Hepatocyte (in vitro differentiated cells): ENCODE measurements at regions not wholly inside any gene's neighbourhood (a gene's known extent, or its start where the extent isn't known, plus 50 kb on each side); places are given as distances from the start of the nearest gene placed in this dataset.

Experiments
- DNase-seq: peaks from one replicate; pipeline ENCODE4 v3.0.0-alpha.2; 2016; ENCODE audit warnings: low spot score
- H2AFZ ChIP-seq: fragments of 200-600 bp; sonication (generic); 2 replicates; pipeline ENCODE4 v1.6.0; 2016; ENCODE audit warnings: antibody characterized with exemption, mild to moderate bottlenecking
- H3K27ac ChIP-seq: fragments of 200-600 bp; sonication (generic); 2 replicates; pipeline ENCODE4 v1.5.1; 2016; ENCODE audit warnings: mild to moderate bottlenecking
- H3K27me3 ChIP-seq: fragments of 200-600 bp; sonication (generic); 2 replicates; pipeline ENCODE4 v1.6.1; 2016
- H3K36me3 ChIP-seq: fragments of 200-600 bp; sonication (generic); replicated peaks from 2 replicates; pipeline ENCODE4 v1.5.1; 2016; ENCODE audit warnings: low read depth; ENCODE audit not compliant: insufficient read depth
- H3K4me1 ChIP-seq: fragments of 200-600 bp; sonication (generic); 2 replicates; pipeline ENCODE4 v1.5.1; 2016; ENCODE audit warnings: mild to moderate bottlenecking, moderate library complexity; ENCODE audit not compliant: insufficient read depth
- H3K4me2 ChIP-seq: fragments of 200-600 bp; sonication (generic); 2 replicates; pipeline ENCODE4 v1.6.0; 2016
- H3K4me3 ChIP-seq: fragments of 200-600 bp; sonication (generic); 2 replicates; pipeline ENCODE4 v1.5.1; 2016; ENCODE audit warnings: mild to moderate bottlenecking
- H3K79me2 ChIP-seq: fragments of 200-600 bp; sonication (generic); 2 replicates; pipeline ENCODE4 v1.6.0; 2017; ENCODE audit warnings: mild to moderate bottlenecking
- H3K9me2 ChIP-seq: fragments of 200-600 bp; sonication (generic); replicated peaks from 2 replicates; pipeline ENCODE4 v1.6.0; 2017; ENCODE audit warnings: mild to moderate bottlenecking; ENCODE audit not compliant: insufficient read depth
- H3K9me3 ChIP-seq: fragments of 200-600 bp; sonication (generic); 2 replicates; pipeline ENCODE4 v1.5.1; 2016; ENCODE audit warnings: low read depth, mild to moderate bottlenecking
- H4K20me1 ChIP-seq: fragments of 200-600 bp; sonication (generic); 2 replicates; pipeline ENCODE4 v1.6.0; 2016; ENCODE audit warnings: mild to moderate bottlenecking; ENCODE audit not compliant: insufficient read depth, poor library complexity, severe bottlenecking
- EZH2 ChIP-seq: fragments of 200-600 bp; sonication (generic); IDR thresholded peaks from 2 replicates; pipeline ENCODE4 v1.6.1; 2016; ENCODE audit warnings: antibody characterized with exemption, mild to moderate bottlenecking, borderline replicate concordance
- EZH2phosphoT487 ChIP-seq: fragments of 200-600 bp; sonication (generic); IDR thresholded peaks from one replicate; pipeline ENCODE4 v1.6.1; 2018; ENCODE audit warnings: antibody characterized with exemption, mild to moderate bottlenecking, low read depth, moderate library complexity; ENCODE audit not compliant: unreplicated experiment, severe bottlenecking
- WGBS: methylation state at CpG from one replicate; pipeline ENCODE4 v1.1.6; 2016; ENCODE audit warnings: low lambda C conversion rate; ENCODE audit errors: missing lambda C conversion rate; 5-methylcytosine and 5-hydroxymethylcytosine counted together
- TF ChIP-seq, protein P1 (sequence below): fragments of 200-600 bp; sonication (generic); IDR thresholded peaks from 2 replicates; pipeline ENCODE4 v1.5.1; 2016; ENCODE audit warnings: antibody characterized with exemption, mild to moderate bottlenecking; ENCODE audit not compliant: poor library complexity

DNA sequence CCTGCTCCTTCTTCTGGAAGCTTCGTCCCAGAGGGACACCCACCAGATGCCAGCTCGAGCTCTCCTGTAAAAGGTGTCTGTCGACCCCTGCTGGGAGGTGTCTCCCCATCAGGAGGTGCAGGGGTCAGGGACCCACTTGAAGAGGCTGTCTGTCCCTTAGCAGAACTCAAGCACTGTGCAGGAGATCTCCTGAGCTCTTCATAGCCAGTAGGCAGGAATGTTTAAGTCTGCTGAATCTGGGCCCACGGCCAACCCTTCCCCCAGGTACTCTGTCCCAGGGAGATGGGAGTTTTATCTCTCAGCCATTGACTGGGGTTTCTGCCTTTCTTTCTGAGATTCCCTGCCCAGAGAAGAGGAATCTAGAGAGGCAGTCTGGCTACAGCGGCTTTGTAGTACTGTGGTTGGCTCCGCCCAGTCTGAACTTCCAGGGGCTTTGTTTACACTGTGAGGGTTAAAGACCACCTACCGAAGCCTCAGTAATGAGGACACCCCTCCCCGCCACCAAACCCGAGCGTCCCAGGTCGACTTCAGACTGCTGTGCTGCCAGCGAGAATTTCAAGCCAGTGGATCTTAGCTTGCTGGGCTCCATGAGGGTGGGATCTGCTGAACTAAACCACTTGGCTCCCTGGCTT is 1383.0 kb upstream of the TENM3 start:
- TF ChIP-seq EZH2phosphoT487: no peak
- no peak for TF ChIP-seq EZH2
- TF ChIP-seq, protein P1, sequence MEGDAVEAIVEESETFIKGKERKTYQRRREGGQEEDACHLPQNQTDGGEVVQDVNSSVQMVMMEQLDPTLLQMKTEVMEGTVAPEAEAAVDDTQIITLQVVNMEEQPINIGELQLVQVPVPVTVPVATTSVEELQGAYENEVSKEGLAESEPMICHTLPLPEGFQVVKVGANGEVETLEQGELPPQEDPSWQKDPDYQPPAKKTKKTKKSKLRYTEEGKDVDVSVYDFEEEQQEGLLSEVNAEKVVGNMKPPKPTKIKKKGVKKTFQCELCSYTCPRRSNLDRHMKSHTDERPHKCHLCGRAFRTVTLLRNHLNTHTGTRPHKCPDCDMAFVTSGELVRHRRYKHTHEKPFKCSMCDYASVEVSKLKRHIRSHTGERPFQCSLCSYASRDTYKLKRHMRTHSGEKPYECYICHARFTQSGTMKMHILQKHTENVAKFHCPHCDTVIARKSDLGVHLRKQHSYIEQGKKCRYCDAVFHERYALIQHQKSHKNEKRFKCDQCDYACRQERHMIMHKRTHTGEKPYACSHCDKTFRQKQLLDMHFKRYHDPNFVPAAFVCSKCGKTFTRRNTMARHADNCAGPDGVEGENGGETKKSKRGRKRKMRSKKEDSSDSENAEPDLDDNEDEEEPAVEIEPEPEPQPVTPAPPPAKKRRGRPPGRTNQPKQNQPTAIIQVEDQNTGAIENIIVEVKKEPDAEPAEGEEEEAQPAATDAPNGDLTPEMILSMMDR: no peak
- no peak for DNase-seq
- WGBS: 75% methylated on average over 12 of the region's 12 CpGs
- Histone ChIP-seq H3K4me1 (no peaks in the 10 kb centered on the region), H2AFZ (no peak overlapping the region), H3K27me3 (no peaks in the 10 kb centered on the region), H3K79me2 (no peaks in the 10 kb centered on the region), H3K4me3 (no peak overlapping the region), H3K27ac (no peak overlapping the region), H3K4me2 (no peak overlapping the region), H3K36me3 (no peaks in the 10 kb centered on the region), H3K9me2 (no peaks in the 10 kb centered on the region), H3K9me3 (no peaks in the 10 kb centered on the region), H4K20me1 (no peaks in the 10 kb centered on the region)

DNA sequence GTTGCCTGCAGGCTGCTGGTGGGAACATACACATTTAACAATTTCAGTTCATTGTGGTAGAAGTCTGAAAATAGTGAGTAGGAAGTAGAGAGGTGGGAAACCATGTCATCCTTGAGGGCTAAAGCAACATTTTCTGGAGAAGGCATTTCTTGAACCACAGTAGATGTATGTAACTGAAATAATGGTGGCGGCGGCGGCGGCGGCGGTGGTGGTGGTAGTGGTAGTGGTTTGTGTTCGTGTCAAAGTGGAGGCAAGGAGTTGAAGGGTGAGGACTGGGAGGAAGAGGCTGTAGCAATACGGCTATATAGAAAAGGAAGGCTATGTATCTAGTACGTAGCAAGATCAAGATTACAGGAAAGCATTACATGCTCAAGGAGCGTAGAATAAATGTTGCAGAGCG is 1381.6 kb upstream of the TENM3 start:
- 99% methylated on average over 11 of the region's 11 CpGs for WGBS

DNA sequence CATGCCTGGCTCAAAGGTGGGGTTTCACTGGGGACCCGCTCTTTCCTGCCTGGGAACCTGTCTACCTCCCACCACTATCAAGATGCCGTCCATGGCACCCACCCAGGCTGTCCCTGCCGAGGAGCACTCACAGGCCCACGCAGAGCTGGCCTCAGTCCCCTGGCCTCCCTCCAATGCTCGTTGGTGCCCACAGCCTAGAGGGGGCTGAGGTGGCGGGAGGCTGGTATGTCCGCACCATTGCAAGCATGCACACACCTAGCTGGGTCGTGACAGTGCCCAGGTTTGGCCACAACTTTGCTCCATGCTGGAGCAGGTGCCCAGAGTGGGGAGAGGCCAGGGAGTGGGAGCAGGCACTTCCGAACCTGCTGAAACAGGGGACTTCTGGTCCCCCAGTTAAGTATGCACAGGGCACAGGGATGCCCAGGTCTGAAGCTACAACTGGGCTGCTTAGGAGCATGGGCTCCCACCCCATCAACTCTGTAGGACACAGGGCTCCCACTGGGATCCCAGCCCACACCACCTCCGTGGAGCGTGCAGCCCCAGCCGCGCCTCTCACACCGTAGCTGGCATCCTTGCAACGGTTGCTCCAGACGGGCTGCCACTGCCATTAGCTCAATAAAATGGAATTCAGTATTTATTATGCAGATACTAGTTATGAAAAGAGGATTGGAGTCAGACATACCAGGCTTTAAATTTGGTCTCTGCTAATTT is 1376.1 kb upstream of the TENM3 start:
- no peaks in the 10 kb centered on the region for H3K9me3 ChIP-seq
- WGBS: 97% methylated on average over 16 of the region's 16 CpGs

More for the DNA sequence above, 1381.6 kb upstream of the TENM3 start:
- Histone ChIP-seq H3K27me3 (no peaks in the 10 kb centered on the region), H3K79me2 (no peaks in the 10 kb centered on the region), H3K4me1 (no peaks in the 10 kb centered on the region), H3K4me3 (no peak overlapping the region), H3K27ac (no peak overlapping the region), H4K20me1 (no peaks in the 10 kb centered on the region), H3K4me2 (no peak overlapping the region), H2AFZ (no peak overlapping the region), H3K9me2 (no peaks in the 10 kb centered on the region), H3K36me3 (no peaks in the 10 kb centered on the region), H3K9me3 (no peaks in the 10 kb centered on the region)
- DNase-seq: no peak
- TF ChIP-seq EZH2 (no peak), EZH2phosphoT487 (no peak)
- TF ChIP-seq, protein P1: no peak

More for the DNA sequence above, 1376.1 kb upstream of the TENM3 start:
- H3K27me3 ChIP-seq: no peaks in the 10 kb centered on the region
- no peak for DNase-seq
- no peaks in the 10 kb centered on the region for H3K4me1 ChIP-seq
- H3K4me2 ChIP-seq: no peak overlapping the region
- H3K36me3 ChIP-seq: no peaks in the 10 kb centered on the region
- TF ChIP-seq, protein P1: no peak
- no peak for TF ChIP-seq EZH2
- no peak for TF ChIP-seq EZH2phosphoT487
- no peaks in the 10 kb centered on the region for H3K79me2 ChIP-seq
- H3K4me3 ChIP-seq: no peak overlapping the region
- no peaks in the 10 kb centered on the region for H4K20me1 ChIP-seq
- H3K9me2 ChIP-seq: no peaks in the 10 kb centered on the region
- H2AFZ ChIP-seq: no peak overlapping the region
- no peak overlapping the region for H3K27ac ChIP-seq
